CD4-positive, alpha-beta T cell treated with Interleukin-10 for 1 hour (primary cell): ENCODE measurements at regions not wholly inside any gene's neighbourhood (a gene's known extent, or its start where the extent isn't known, plus 50 kb on each side); places are given as distances from the start of the nearest gene placed in this dataset.

Source experiments
- DNase-seq: peaks from one replicate; pipeline ENCODE4 v3.0.0-alpha.2; 2020

- DNase-seq: no peak
Measured at GRCh38 chr12:24252602-24253001, 303.1 kb upstream of the SOX5 start.

- no peak for DNase-seq
Measured at GRCh38 chr12:24246934-24247333, 297.5 kb upstream of the SOX5 start.

- no peak for DNase-seq
Measured at GRCh38 chr12:24246376-24246775, 296.9 kb upstream of the SOX5 start.

- DNase-seq: no peak
Measured at GRCh38 chr12:24244801-24245200, 295.3 kb upstream of the SOX5 start.

GRCh38 chr12:24244231-24244630, 294.8 kb upstream of the SOX5 start:
- DNase-seq: no peak

GRCh38 chr12:24240707-24241106, 291.2 kb upstream of the SOX5 start:
- DNase-seq: no peak

- DNase-seq: no peak
Measured at GRCh38 chr12:24233519-24234246, 284.2 kb upstream of the SOX5 start.

- DNase-seq: no peak
Measured at GRCh38 chr12:24232531-24232930, 283.1 kb upstream of the SOX5 start.

- no peak for DNase-seq
Measured at GRCh38 chr12:24231298-24231697, 281.8 kb upstream of the SOX5 start.

GRCh38 chr12:24230061-24230701, 280.7 kb upstream of the SOX5 start:
- no peak for DNase-seq

- DNase-seq: no peak
Measured at GRCh38 chr12:24229031-24229700, 279.7 kb upstream of the SOX5 start.

GRCh38 chr12:24228371-24228770, 278.9 kb upstream of the SOX5 start:
- DNase-seq: no peak

- no peak for DNase-seq
Measured at GRCh38 chr12:24227551-24227950, 278.1 kb upstream of the SOX5 start.

GRCh38 chr12:24226745-24227350, 277.4 kb upstream of the SOX5 start:
- no peak for DNase-seq

GRCh38 chr12:24224401-24224800, 274.9 kb upstream of the SOX5 start:
- DNase-seq: no peak

GRCh38 chr12:24223926-24224325, 274.5 kb upstream of the SOX5 start:
- DNase-seq: no peak

- no peak for DNase-seq
Measured at GRCh38 chr12:24222968-24223367, 273.5 kb upstream of the SOX5 start.

- no peak for DNase-seq
Measured at GRCh38 chr12:24212496-24212895, 263.0 kb upstream of the SOX5 start.

- no peak for DNase-seq
Measured at GRCh38 chr12:24206621-24207020, 257.2 kb upstream of the SOX5 start.

- DNase-seq: no peak
Measured at GRCh38 chr12:24201258-24201970, 251.9 kb upstream of the SOX5 start.

- DNase-seq: no peak
Measured at GRCh38 chr12:24200010-24200409, 250.5 kb upstream of the SOX5 start.

GRCh38 chr12:24198936-24199671, 249.6 kb upstream of the SOX5 start:
- no peak for DNase-seq
